Suprapubic skin (tissue), 4 donors: ENCODE measurements at regions not wholly inside any gene's neighbourhood (a gene's known extent, or its start where the extent isn't known, plus 50 kb on each side); places are given as distances from the start of the nearest gene placed in this dataset.

ENCODE experiments used
- POLR2A ChIP-seq, 2 donors: fragments of 450-650 bp; IDR thresholded peaks; one replicate each; pipeline ENCODE4 v1.6.1; 2017; ENCODE audit warnings: antibody characterized with exemption in 2 of 2, mild to moderate bottlenecking in 2 of 2, moderate library complexity in 2 of 2
- POLR2AphosphoS5 ChIP-seq, 3 donors: sonication (generic); formaldehyde crosslinking; IDR thresholded peaks; one replicate each; pipeline ENCODE4 v1.6.1; 2017; ENCODE audit warnings: antibody characterized with exemption in 3 of 3
- TF ChIP-seq, protein P1 (sequence below), 2 donors: fragments of 200-600 bp in 1 of 2; fragments of 450-650 bp in 1 of 2; sonication (generic) in 1 of 2; IDR thresholded peaks; one replicate each; pipeline ENCODE4 v1.5.1; 2016 to 2019; ENCODE audit warnings: antibody characterized with exemption in 2 of 2, mild to moderate bottlenecking in 1 of 2, moderate library complexity in 1 of 2

DNA sequence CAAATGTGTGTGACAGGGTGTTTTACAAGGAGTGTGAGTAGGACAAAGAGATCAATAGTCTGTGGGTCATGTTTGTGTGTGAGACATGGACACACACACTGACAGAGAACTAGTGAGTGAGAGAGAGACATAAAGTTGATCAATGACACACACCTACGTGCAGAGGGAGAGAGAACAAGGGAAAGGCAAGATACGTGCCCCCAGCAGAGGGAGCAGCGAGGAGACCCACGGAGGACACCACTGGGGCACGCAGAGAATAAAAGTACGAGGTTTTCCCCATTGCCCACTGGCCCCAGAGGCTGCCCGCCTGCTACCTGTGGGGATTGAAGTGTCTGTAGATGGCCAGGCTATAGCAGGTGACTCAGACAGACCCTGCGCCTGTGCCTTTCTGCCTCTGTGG, 130.2 kb upstream of the CSF3R start:
- TF ChIP-seq POLR2A (IDR thresholded peaks at IDR 0.05) (no peak), POLR2AphosphoS5 (IDR thresholded peaks at IDR 0.05) (no peak)
- TF ChIP-seq, protein P1, sequence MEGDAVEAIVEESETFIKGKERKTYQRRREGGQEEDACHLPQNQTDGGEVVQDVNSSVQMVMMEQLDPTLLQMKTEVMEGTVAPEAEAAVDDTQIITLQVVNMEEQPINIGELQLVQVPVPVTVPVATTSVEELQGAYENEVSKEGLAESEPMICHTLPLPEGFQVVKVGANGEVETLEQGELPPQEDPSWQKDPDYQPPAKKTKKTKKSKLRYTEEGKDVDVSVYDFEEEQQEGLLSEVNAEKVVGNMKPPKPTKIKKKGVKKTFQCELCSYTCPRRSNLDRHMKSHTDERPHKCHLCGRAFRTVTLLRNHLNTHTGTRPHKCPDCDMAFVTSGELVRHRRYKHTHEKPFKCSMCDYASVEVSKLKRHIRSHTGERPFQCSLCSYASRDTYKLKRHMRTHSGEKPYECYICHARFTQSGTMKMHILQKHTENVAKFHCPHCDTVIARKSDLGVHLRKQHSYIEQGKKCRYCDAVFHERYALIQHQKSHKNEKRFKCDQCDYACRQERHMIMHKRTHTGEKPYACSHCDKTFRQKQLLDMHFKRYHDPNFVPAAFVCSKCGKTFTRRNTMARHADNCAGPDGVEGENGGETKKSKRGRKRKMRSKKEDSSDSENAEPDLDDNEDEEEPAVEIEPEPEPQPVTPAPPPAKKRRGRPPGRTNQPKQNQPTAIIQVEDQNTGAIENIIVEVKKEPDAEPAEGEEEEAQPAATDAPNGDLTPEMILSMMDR (IDR thresholded peaks at IDR 0.05), result no peak
